SJCRH30 (cell line): ENCODE measurements at regions not wholly inside any gene's neighbourhood (a gene's known extent, or its start where the extent isn't known, plus 50 kb on each side); places are given as distances from the start of the nearest gene placed in this dataset.
A peak's percentile ranks its signal among the peaks of the same experiment; 100 is the strongest.

Source experiments
- DNase-seq, 2 experiments: peaks; one replicate each; pipeline ENCODE4 v3.0.0-alpha.2; 2015 to 2020
- H3K27ac ChIP-seq: fragments of 250-450 bp; sonication (Bioruptor Pico); 2 replicates; pipeline ENCODE4 v1.5.1; 2020; ENCODE audit warnings: mild to moderate bottlenecking, moderate library complexity
- H3K27me3 ChIP-seq: fragments of 250-450 bp; sonication (Bioruptor Pico); 2 replicates; pipeline ENCODE4 v1.5.1; 2020; ENCODE audit warnings: mild to moderate bottlenecking, moderate library complexity
- H3K36me3 ChIP-seq: fragments of 250-450 bp; sonication (Bioruptor Pico); 2 replicates; pipeline ENCODE4 v1.5.1; 2020; ENCODE audit warnings: mild to moderate bottlenecking, moderate library complexity
- H3K4me1 ChIP-seq: fragments of 250-450 bp; sonication (Bioruptor Pico); 2 replicates; pipeline ENCODE4 v1.5.1; 2020; ENCODE audit warnings: mild to moderate bottlenecking, moderate library complexity
- H3K4me3 ChIP-seq: fragments of 250-450 bp; sonication (Bioruptor Pico); 2 replicates; pipeline ENCODE4 v1.5.1; 2020; ENCODE audit warnings: mild to moderate bottlenecking, moderate library complexity
- H3K9me3 ChIP-seq: fragments of 250-450 bp; sonication (Bioruptor Pico); replicated peaks from 2 replicates; pipeline ENCODE4 v1.5.1; 2020; ENCODE audit warnings: mild to moderate bottlenecking, moderate library complexity

DNA sequence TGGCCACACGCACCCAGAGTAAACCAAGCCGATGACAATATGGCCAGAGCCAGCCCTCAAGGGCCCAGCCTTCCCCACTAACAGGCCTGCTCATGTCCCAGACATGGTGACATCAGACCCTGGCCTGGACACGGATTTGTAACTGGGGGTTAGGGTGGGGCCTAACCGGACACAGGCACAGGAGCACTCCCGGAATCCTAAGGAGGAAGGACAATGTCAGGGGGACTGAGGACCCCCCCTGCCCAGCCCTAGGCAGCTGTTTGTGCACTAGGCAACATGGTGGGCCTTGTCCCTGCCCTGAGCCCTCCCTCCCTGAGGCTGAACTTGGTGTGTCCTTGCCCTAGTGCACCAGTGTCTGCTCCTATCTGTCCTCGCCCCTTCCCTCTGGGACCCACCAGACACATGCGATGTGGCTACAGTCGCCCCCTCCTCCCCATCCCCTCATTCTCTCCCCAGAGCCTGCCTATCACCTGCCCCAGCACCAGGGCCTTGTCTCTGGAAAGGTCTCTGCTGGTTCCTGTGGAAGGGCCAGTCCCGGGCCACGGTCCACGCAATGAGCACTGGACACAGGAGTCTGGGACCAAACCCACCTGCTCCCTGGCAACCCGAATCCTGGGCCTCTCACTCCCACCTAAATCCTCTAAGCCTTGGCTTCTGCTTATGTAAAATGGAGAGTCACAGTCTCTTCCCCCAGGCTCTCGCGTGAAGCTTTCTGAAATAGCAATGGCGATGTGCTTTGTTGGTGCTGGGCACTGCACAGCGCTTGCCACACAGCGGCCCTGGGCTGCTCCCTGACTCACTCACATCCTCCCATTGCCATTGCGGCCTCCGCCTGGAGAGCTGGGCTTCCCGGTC is 76.5 kb upstream of the RAB6C start:
- Histone ChIP-seq H3K4me1 (no peaks in the 10 kb centered on the region), H3K27ac (no peak overlapping the region), H3K4me3 (no peak overlapping the region), H3K9me3 (no peaks in the 10 kb centered on the region), H3K36me3 (no peaks in the 10 kb centered on the region), H3K27me3 (peaks cover 22% of the 10 kb centered on the region)
- DNase-seq: no peak

DNA sequence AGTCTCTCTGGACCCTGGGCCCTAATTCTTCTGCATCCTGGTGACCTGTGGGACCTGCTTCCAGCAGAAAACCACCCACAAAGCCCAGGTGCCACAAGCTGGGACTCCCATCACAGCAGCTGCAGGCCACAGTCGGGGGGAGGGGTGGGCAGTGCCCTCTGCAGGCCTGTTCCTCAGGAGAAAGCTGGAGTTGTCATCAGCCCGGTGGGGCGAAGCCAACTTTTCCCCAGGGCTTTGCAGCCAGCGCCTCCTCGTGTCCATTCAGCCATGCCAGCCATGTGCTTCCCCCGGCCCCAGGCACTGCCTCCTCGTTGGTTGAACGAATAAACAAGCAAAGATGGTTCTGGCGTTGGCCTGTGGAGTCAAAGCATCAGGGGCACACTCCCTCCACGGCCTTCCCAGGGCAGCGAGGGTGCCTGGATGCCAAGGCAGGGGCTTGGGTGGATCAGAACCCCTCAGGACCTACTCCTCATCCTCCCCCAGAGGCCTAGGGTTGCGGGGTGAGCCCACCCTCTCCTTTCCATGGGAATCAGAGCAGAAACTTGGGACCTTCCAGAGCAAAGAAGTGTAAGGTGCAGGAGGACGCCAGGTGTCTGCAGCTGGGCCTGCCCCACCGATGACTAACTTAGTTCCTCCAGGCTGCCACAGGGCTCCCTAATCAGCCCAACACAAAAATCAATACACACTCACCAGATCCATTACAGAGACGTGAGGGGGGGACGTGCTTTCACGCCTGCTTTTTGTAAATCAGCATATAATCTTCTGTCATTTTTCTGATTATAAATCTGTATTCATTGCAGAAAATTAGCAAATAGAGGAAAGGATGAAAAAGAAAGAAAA is 75.7 kb upstream of the RAB6C start:
- Histone ChIP-seq H3K9me3 (no peaks in the 10 kb centered on the region), H3K27ac (no peak overlapping the region), H3K4me1 (no peaks in the 10 kb centered on the region), H3K27me3 (peaks cover 22% of the 10 kb centered on the region), H3K36me3 (no peaks in the 10 kb centered on the region), H3K4me3 (no peak overlapping the region)
- DNase-seq: peak; percentile 14 to 19

DNA sequence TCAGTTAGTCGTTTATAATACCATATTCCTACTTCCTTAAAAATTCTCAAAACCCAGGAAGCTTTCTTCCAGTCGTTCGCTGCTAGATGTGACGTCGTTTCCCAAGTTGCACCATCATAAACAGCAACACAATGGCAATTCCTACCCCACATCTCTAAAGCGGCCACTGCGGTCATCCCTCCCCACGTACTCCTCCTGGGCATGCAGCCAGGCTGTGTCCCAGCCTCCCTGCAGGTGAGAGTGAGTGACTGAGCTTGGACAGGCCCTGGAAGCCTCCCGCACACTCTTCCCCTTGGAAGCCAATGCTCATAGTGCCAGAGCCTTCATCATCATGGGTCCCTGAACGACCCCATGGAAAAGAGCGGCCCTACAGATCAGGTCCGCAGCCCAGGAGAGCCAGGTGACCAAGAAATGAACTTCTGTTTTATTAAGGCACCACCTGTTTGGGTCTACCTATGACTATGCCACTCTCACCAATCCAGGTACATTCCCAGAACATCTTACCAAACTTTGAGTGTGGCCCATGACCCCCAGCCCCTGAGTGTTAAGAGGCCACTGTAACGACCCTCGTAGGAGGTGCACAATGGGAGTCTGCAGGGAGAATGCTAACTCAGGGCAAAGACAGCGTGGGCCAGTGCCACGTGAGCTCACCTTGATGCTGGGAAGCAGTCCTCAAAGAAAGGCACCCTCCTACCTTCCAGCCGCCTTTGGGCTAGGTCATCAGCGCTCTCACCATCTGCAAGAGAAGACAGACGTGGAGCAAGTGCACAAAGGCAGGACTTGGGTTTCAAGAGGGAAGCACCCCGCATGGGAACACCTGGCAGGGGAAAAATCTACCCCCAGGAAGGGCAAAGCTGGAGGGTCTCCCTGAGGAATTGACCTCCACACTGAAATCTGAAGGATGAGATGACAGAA is 74.7 kb upstream of the RAB6C start:
- DNase-seq: no peak
- no peaks in the 10 kb centered on the region for H3K9me3 ChIP-seq

DNA sequence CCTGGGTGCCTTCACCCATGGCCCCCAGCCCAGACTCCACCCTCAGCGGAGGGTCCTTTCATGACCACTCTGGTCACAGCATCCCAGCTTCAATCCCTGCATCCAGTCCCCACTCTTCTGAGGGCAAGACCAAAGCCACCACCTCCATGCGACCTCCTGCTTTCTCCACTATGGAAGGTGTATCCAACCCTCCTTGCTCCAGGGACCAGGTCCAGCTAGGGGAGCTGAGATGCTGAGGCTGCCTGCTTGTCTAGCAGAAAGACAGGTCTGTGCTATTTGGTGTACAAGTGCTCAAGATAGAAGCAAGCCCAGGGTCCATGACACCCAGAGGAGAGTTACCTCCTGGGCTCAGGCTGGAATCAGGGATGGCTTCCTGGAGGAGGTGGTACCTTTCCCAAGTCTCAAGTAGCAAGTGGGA is 73.8 kb upstream of the RAB6C start:
- peaks cover 22% of the 10 kb centered on the region for H3K27me3 ChIP-seq

More for the DNA sequence above, 74.7 kb upstream of the RAB6C start:
- no peak overlapping the region for H3K4me3 ChIP-seq
- H3K27me3 ChIP-seq: peaks cover 22% of the 10 kb centered on the region
- no peaks in the 10 kb centered on the region for H3K36me3 ChIP-seq
- H3K27ac ChIP-seq: no peak overlapping the region
- no peaks in the 10 kb centered on the region for H3K4me1 ChIP-seq

DNA sequence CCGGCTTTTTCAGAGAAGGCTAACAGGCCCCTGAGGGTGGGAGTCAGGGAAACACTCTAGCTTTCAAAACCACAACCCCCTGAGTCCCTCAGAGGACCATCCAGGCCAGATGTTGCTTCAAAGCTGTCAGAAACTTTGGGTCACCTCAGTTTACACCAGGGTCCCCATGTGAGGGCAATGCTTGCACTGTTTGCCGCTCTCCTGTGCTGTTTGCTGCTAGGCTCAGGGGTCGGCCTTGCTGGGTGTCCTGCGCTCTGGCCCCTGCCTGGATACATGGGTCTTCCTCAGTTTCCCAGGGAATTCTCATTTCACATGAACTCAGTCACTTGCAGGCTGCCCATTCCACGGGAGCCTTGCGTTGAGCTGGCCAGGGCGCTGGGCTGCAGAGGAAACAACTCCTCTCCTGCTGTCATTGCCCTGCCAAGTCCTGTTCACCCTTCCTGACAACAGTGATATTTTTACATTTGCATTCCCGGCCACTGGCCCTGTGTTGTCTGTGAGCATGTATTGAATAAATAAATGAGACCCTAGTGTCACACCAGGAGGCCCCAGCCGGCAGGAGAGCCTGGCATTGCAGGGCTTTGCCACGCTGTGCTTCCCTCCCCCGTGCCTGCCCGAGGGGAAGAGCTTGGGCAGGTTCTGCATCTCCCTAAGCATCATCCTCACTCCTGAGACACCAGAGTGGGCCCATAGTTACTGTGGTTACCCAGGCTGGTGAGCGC is 73.2 kb upstream of the RAB6C start:
- Histone ChIP-seq H3K36me3 (no peaks in the 10 kb centered on the region), H3K4me3 (no peak overlapping the region), H3K27ac (no peak overlapping the region), H3K4me1 (no peaks in the 10 kb centered on the region), H3K27me3 (peaks cover 22% of the 10 kb centered on the region), H3K9me3 (no peaks in the 10 kb centered on the region)
- no peak for DNase-seq

More for the DNA sequence above, 73.8 kb upstream of the RAB6C start:
- H3K27ac ChIP-seq: no peak overlapping the region
- no peaks in the 10 kb centered on the region for H3K36me3 ChIP-seq
- H3K4me3 ChIP-seq: no peak overlapping the region
- no peaks in the 10 kb centered on the region for H3K9me3 ChIP-seq
- no peak for DNase-seq
- no peaks in the 10 kb centered on the region for H3K4me1 ChIP-seq

GRCh38 chr2:129906861-129907235 is 72.6 kb upstream of the RAB6C start:
- Histone ChIP-seq H3K4me3 (no peak overlapping the region), H3K9me3 (no peaks in the 10 kb centered on the region), H3K27me3 (peaks cover 22% of the 10 kb centered on the region), H3K27ac (no peak overlapping the region), H3K4me1 (no peaks in the 10 kb centered on the region), H3K36me3 (no peaks in the 10 kb centered on the region)
- DNase-seq: no peak

DNA sequence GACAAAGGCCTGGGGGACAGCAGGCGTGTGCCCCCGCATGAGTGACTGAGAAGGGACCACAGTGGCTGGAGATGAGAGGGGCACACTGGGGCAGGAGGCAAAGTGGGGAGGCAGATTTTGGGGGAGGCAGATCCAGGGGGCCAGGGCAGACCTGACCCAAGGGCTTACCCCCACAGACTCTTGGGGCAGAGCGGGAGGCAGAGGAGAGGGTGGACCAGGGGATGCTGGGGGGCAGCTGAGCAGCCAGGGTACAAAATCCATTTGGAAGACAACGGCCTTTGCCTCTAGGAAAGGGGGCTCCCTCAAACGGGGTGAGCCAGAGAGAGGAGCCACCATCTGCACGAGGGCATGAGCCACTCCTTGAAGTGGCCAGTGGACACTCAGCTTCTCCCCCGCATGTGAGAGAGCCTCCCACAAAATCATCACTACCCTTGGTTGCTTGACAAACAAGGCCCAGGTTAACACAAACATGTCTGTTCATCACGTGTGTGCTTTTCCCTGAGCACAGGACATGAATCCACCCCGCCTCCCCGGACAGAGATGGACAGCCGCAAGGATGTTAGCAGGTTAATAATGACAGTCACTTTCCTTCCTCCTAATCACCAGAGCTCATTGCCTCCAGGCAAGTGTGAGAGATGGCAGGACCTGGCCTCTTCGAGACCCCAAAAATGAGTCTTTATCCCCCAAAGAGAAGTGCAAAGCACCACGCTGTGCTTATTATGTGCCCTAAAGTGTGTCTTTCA is 72.0 kb upstream of the RAB6C start:
- Histone ChIP-seq H3K27ac (no peak overlapping the region), H3K27me3 (peaks cover 22% of the 10 kb centered on the region), H3K4me3 (no peak overlapping the region), H3K9me3 (no peaks in the 10 kb centered on the region), H3K4me1 (no peaks in the 10 kb centered on the region), H3K36me3 (no peaks in the 10 kb centered on the region)
- no peak for DNase-seq

DNA sequence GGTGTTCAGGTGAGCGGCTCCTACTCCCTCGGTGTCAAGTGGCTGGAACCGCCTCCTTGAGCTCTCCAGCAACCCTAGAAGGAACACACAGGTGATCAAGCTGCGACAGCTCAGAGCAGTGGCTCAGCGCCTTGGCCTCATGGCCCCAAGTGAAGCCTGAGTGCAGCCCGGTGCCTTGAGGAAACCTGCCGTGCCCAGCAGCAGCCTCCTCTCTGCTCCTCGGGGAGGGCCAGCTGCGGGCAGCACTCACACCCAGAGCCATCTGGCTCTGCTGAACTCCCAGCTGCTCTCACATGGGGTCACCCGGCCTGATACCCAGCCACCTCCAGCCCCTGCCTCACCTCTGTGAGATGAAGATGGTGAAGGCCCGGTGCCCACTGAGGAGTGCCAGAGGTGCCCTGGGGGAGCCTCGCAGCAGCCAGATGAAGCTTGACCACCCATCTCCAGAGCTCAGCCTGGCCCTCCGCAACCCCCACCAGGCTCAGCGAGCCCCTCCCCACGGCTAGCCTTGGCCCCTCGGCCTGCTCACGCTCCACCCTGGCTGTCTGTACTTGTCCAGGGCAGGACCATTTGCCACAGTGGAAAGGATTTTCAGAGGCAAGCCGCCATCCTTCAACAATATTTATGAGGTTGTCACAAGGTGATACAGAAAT is 70.6 kb upstream of the RAB6C start:
- Histone ChIP-seq H3K4me3 (no peak overlapping the region), H3K27ac (no peak overlapping the region), H3K36me3 (no peaks in the 10 kb centered on the region), H3K27me3 (peaks cover 22% of the 10 kb centered on the region), H3K9me3 (no peaks in the 10 kb centered on the region), H3K4me1 (no peaks in the 10 kb centered on the region)
- DNase-seq: no peak

- H3K9me3 ChIP-seq: no peaks in the 10 kb centered on the region
- H3K27ac ChIP-seq: no peak overlapping the region
- no peaks in the 10 kb centered on the region for H3K4me1 ChIP-seq
- peaks cover 18% of the 10 kb centered on the region for H3K27me3 ChIP-seq
- no peaks in the 10 kb centered on the region for H3K36me3 ChIP-seq
- no peak overlapping the region for H3K4me3 ChIP-seq
- no peak for DNase-seq
These were observed 69.6 kb upstream of the RAB6C start for GRCh38 chr2:129909651-129910418.

DNA sequence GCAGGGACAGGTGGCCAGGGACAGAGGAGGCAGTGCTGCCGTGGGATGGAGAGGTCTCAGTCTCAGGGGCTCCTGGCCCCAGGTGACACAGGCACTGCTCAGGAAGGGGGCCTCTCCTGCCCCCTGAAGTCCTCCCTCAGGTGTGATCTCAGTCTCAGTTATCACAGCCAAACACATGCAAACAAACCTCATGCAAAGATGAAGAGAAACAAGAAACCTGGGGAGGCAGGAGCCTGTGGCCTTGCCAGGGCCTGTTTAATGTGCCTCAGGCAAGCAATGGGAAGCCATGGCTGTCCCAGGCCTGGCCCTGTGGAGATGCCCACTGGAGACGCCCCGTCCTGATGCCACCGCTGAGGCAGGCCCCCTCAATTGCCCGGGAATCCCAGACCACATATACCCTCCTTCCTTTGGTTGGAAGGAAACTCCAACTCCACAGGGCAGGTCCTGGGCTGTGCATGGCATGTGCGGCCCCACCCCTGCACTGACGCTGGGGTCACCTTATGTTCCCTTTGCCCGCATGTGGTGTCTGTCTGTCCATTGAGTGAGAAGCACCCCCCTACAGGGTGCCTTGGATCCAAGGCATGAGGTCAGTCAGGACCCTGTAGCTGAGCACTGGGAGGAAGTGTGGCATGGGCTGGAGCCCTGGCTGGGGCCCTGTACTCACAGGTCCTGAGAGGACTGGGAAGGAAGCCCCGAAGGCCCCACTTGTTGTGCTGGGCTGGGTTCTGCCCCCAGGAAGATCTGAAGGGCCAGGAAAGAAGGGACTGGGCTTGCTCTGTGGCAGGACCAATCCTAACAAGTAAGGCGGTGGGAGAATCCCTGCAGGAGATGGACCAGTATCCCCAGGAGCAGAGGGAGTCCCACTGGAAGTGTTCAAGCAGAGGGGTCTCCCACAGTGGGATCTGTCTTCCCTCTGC is 68.8 kb upstream of the RAB6C start:
- no peak overlapping the region for H3K4me3 ChIP-seq
- no peaks in the 10 kb centered on the region for H3K9me3 ChIP-seq
- no peak for DNase-seq
- no peak overlapping the region for H3K27ac ChIP-seq
- no peaks in the 10 kb centered on the region for H3K36me3 ChIP-seq
- peaks cover 15% of the 10 kb centered on the region; the same call in 1 of the 2 replicates for H3K27me3 ChIP-seq
- no peaks in the 10 kb centered on the region for H3K4me1 ChIP-seq

- no peaks in the 10 kb centered on the region for H3K4me1 ChIP-seq
- no peaks in the 10 kb centered on the region for H3K36me3 ChIP-seq
- H3K27me3 ChIP-seq: peaks cover 9% of the 10 kb centered on the region; the same call in 1 of the 2 replicates
- no peak overlapping the region for H3K27ac ChIP-seq
- no peak for DNase-seq
- H3K9me3 ChIP-seq: no peaks in the 10 kb centered on the region
- no peak overlapping the region for H3K4me3 ChIP-seq
These were observed 68.0 kb upstream of the RAB6C start for GRCh38 chr2:129911363-129912065.
